Suprapubic skin (tissue), 4 donors: ENCODE measurements at regions not wholly inside any gene's neighbourhood (a gene's known extent, or its start where the extent isn't known, plus 50 kb on each side); places are given as distances from the start of the nearest gene placed in this dataset.

Experiments used
- EP300 ChIP-seq: sonication (generic); formaldehyde crosslinking; IDR thresholded peaks from one replicate; pipeline ENCODE4 v1.6.1; 2017; ENCODE audit warnings: antibody characterized with exemption
- POLR2A ChIP-seq, 2 donors: fragments of 450-650 bp; IDR thresholded peaks; one replicate each; pipeline ENCODE4 v1.6.1; 2017; ENCODE audit warnings: antibody characterized with exemption in 2 of 2, mild to moderate bottlenecking in 2 of 2, moderate library complexity in 2 of 2
- POLR2AphosphoS5 ChIP-seq, 3 donors: sonication (generic); formaldehyde crosslinking; IDR thresholded peaks; one replicate each; pipeline ENCODE4 v1.6.1; 2017; ENCODE audit warnings: antibody characterized with exemption in 3 of 3
- TF ChIP-seq, protein P1 (sequence below), 2 donors: fragments of 200-600 bp in 1 of 2; fragments of 450-650 bp in 1 of 2; sonication (generic) in 1 of 2; IDR thresholded peaks; one replicate each; pipeline ENCODE4 v1.5.1; 2016 to 2019; ENCODE audit warnings: antibody characterized with exemption in 2 of 2, mild to moderate bottlenecking in 1 of 2, moderate library complexity in 1 of 2

DNA sequence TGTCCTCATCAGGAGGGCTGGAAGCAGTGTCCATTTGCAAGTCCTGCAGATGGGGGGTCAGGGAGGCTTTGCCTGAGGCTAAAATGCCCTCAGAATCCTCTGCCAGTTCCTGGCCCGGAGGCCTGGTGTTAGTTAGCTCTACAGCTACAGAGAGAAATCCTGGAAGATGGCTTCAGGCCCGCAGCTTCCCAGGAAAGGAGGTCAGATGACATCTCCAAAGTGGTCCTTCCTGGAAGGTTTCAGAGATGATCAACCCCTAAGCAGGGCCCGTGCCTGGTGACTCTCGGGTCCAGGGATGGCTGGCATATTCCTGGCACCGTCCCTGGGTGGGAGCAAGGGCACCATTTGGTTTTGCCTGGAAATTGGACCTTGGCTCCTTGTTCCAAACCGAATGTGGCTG is 959.1 kb downstream of the BRD1 start:
- TF ChIP-seq, protein P1, sequence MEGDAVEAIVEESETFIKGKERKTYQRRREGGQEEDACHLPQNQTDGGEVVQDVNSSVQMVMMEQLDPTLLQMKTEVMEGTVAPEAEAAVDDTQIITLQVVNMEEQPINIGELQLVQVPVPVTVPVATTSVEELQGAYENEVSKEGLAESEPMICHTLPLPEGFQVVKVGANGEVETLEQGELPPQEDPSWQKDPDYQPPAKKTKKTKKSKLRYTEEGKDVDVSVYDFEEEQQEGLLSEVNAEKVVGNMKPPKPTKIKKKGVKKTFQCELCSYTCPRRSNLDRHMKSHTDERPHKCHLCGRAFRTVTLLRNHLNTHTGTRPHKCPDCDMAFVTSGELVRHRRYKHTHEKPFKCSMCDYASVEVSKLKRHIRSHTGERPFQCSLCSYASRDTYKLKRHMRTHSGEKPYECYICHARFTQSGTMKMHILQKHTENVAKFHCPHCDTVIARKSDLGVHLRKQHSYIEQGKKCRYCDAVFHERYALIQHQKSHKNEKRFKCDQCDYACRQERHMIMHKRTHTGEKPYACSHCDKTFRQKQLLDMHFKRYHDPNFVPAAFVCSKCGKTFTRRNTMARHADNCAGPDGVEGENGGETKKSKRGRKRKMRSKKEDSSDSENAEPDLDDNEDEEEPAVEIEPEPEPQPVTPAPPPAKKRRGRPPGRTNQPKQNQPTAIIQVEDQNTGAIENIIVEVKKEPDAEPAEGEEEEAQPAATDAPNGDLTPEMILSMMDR (IDR thresholded peaks at IDR 0.05), result no peak
- TF ChIP-seq POLR2A (IDR thresholded peaks at IDR 0.05) (no peak), EP300 (no peak), POLR2AphosphoS5 (IDR thresholded peaks at IDR 0.05) (no peak)
